ENCODE measurements at regions not wholly inside any gene's neighbourhood (a gene's known extent, or its start where the extent isn't known, plus 50 kb on each side); places are given as distances from the start of the nearest gene placed in this dataset.

DNA sequence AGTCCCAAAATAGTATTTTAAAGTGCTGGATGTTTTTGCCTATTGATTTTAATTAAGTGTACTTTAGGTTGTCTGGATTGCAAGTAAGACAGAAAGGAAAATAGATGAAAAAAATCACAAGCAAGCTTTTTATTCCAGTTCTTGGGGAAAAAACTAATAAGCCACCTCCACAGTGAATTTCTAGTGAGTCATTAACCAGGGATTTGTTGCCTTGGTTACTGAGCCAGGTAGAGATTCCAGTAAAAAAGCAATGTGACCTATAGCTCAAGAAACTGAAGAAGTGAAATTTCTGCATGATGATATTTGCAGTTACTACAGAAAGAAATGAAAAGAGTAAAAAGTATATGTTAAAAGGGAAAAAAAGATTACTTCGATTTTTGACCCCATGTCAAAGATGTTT, 160.6 kb downstream of the METTL4 start:
- TF ChIP-seq SUZ12 (IDR thresholded peaks at IDR 0.05; ENCODE audit: extremely low read depth, insufficient read depth, insufficient read length) (no peak), YY1 (IDR thresholded peaks at IDR 0.05; ENCODE audit: insufficient read depth, insufficient read length) (no peak), ZNF274 (IDR thresholded peaks at IDR 0.05; ENCODE audit: low read depth, low read length) (no peak)

All from NT2/D1 (cell line).